ENCODE measurements at regions not wholly inside any gene's neighbourhood (a gene's known extent, or its start where the extent isn't known, plus 50 kb on each side); places are given as distances from the start of the nearest gene placed in this dataset.

DNA sequence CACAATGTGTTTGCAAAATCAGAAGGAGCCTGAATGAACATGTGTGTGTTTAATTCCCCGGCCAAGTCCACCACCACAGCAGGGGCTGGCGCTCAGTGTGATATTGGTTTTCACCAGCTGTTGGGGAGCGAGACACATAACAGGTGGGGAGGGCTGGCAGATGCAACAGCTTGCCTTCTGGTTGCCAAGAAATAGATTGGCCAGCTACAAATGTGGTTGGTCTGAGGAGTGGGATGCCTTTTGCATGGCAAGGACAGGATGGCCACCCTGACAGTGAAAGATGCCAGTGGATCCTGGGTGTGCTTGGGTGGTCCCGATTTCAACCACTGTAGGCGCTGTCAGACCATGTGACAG is 292.5 kb upstream of the FZD8 start:
- no peak for TF ChIP-seq CTCF (IDR thresholded peaks at IDR 0.05)
- TF ChIP-seq POLR2A (IDR thresholded peaks at IDR 0.05): no peak
- TF ChIP-seq POLR2AphosphoS5 (IDR thresholded peaks at IDR 0.05): no peak

All from upper lobe of left lung (tissue), 4 donors.